KG1 (cell line): ENCODE measurements at regions not wholly inside any gene's neighbourhood (a gene's known extent, or its start where the extent isn't known, plus 50 kb on each side); places are given as distances from the start of the nearest gene placed in this dataset.

Experiments
- DNase-seq: peaks from one replicate; lab custom pipeline; 2025; lab: John Stamatoyannopoulos, UW

DNA sequence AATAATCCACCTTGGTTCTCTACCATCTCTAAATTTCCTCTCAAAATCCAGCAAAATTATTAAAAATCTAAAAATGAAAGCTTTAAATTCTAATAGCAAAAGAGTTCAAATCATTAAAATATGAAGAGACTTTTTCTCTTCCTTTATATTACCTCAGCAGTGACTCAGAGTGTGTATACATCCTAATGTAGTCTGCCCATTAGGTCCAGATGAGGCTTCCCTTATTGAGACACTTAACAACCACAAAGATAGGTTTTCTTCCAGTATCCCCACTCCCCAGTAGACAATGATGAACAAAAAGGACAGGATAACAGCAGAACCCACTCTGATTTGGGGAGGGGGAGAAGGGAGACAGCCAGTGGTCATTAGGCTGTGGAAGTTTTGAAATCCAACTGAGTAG is 61.5 kb upstream of the DCBLD2 start:
- no peak for DNase-seq

GRCh38 chr3:98962189-98962930 is 60.9 kb upstream of the DCBLD2 start:
- no peak for DNase-seq

- no peak for DNase-seq
Observed at GRCh38 chr3:98961161-98962155, 60.0 kb upstream of the DCBLD2 start.

DNA sequence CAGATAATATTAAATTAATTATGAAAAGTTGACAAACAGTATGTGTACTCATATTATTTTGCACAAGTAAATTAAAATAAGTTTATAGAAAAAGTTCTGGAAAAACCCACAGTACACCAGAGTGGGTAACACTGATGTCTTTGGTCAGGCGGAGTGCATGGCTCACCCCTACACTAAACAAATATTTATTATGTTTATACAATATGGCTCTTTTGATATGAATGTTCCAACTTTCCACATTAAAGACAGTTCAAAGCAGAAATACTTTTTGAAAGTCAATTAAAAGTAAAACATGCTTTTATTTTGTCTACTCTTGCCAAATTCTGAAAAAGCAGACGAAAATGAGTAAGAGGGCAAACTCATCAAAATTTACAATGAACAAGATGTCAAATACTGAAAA is 56.2 kb upstream of the DCBLD2 start:
- no peak for DNase-seq

DNA sequence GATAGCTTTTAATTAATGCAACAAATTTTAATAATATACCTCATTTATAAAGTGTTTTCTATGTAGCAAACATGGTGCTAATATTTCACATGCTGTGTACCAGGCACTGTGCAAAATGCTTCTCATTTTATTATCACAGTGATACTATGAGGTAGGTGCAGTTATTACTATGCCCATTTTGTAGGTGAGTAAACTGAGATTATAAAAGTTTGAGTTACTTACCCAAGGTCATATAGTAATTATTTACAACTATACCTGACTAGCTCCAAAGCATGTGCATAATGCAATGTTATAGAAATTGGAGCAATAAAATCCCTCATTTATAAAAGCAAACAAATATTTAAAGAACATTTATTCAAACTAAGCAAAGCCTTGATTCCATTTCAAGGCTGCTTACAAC is 54.5 kb upstream of the DCBLD2 start:
- DNase-seq, result no peak

- no peak for DNase-seq
Observed at GRCh38 chr3:98954791-98955604, 53.5 kb upstream of the DCBLD2 start.

- no peak for DNase-seq
Observed at GRCh38 chr3:98954242-98954641, 52.7 kb upstream of the DCBLD2 start.

DNA sequence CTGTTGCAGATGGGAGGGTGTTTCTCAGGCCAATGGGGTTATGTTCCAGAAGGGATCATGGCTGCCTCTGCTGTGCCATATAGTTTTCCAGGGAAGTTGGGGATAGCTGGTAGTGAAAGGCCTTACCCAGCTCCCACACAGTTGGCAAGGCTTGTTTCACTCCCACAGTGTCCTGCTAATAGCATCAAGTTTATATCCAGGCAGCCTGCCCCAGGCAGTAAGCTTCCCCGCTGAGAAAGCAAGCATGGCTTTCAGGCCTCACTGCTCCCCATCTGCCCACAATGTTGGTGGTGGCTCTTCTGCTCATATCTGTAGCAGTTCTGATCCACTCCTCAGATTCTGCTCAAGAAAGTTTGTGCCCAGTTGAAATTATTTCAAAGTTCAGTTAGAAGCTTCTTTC is 50.9 kb upstream of the DCBLD2 start:
- no peak for DNase-seq
